Effector CD4-positive, alpha-beta T cell (primary cell): ENCODE measurements at regions not wholly inside any gene's neighbourhood (a gene's known extent, or its start where the extent isn't known, plus 50 kb on each side); places are given as distances from the start of the nearest gene placed in this dataset.
"Not testable (repeated sequence)": the region's sequence is repeated elsewhere in the genome, so short reads cannot be mapped to it uniquely, and the experiment has no call there.

ENCODE experiments used
- DNase-seq: peaks from one replicate; pipeline ENCODE4 v3.0.0-alpha.2; 2020

GRCh38 chr2:196279541-196279940, 108.2 kb upstream of the STK17B start:
- no peak for DNase-seq

DNA sequence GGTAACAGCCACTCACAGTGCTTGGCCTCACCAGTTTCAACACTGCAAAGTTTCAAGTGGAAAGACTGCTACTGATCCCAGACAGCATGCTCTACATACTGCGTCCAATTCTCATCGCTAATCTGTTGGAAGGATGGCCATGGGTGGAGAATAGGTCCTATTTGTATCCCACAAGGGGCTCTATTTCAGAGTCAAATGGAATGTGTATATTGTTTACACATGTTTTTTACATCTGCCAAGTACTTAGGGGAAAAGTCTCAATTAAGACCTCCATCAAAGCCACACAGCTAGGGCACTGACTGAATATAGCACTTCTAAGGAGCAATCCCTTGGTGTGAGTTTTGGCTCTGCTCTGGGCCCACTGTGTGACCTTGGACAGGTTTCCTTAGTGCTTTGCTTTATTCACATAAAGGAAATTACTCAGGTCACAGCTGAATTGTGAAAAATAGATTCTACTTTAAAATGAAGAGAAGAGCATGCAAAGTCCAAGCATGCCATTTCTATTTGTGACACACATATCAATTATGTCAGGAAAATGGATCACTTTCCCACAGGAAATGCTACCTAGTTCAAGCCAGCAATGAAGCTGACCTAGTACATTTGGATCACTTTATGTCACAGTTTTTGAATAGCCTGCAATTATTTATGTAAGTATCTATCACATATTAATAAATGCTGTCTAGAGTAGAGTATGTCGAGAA, 112.9 kb upstream of the STK17B start:
- no peak for DNase-seq

DNA sequence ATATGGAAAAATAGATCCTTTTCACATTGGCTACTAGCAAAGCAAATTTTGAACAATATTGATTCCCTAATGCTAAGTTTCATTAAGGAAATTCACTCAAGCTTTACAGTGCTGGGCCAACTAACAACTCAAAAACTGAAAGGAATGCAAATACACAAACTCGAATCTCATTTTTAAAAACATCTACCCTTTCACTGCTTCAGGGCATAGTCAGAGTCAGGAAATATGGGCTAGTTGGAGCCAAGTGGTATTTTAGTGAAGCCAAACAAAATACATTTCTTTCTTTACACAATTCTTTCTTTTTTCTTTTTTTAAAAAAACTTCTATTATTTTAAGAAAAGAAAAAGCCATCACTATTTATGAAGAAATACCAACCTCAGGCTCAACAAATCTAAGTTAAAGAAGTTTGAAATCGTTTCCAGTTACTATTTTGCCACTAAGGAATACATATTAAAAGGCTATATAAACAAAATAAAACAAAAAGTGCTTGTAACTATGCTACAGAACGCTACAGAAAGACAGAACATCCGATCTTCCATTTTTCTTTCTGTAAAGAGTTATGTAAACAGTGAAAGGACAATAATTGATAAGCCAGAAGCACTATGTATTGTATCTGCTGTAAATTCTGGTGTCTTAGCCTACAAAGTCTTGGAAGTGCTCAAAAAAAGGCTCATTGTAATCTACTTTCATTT, 113.6 kb upstream of the STK17B start:
- no peak for DNase-seq

DNA sequence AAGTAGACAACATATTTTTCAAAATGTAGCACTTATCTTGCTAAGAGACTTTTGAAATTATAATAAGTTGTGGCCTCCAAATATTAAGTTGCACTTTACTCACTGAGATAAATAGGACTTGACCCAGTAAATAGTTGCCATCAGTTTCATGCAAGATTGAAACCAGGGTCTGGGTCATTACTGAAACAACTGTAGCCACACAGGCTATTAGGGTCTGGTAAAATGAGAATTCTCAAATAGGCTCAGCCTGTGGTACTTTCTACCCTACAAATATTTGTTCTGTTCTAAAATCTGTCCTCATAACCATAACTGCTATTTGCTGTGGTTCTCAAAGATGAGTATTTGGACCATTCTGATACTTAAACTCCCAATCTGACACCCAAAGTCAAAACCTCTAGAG, 115.4 kb upstream of the STK17B start:
- no peak for DNase-seq

- no peak for DNase-seq
These were observed 116.1 kb upstream of the STK17B start for GRCh38 chr2:196287523-196287922.

DNA sequence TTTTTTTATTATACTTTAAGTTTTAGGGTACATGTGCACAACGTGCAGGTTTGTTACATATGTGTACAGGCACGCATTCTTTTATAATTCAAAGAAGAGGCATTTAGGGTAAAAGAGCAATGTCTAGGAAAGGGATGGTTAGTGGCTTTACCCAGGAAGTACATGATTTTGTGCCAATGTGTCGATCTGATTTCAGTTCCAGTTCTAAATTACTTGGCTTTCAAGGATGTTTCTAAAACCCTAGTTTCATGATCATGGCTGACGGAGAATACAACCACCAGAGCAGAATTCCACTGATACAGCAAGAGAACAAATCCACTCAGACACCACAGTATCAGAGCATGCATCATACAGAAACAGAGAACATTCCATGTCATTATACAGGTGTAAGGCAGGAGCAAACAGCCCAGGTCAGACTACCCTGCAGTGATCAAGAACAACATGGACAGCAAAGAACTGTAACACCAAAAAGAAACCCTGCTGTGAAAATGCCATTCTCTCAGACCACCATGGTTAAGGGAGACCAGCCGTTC, 116.7 kb upstream of the STK17B start:
- no peak for DNase-seq

DNA sequence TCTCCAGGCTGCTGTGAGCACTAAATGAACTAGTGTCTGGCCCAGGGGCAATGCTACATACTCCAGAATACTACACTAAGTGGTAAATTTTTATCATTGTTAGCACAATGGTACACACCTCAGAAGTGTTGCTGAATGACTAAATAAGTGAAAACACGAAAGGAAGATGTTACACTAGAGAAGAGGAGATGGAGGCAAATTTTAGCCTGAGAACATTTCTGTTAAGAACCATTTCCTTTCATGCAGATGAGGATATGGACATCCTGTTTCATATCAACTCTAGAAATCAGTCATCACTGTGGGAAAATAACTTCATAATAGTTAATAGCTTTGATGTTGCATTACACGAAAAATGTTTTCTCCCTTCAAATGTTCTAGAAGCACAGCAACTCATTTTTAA, 117.6 kb upstream of the STK17B start:
- DNase-seq, result no peak

DNA sequence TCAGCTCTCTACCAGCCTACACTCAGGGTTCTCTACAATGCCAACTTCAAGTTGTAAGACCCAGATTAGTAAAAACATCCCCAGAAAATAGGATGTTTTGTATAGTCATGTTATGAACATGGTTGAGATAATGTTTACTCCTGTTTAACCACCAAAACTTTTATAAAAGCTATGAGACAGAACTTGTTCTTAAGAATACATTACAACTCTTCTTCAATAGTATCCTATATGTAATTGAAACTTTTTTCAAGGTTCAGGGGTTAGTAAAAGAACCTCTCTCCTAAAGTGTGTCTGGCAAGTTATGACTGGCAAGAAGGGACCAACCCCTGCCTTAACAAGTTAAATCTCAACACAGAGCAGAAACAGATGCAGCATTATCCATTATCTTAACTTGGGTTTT, 118.8 kb upstream of the STK17B start:
- no peak for DNase-seq

DNA sequence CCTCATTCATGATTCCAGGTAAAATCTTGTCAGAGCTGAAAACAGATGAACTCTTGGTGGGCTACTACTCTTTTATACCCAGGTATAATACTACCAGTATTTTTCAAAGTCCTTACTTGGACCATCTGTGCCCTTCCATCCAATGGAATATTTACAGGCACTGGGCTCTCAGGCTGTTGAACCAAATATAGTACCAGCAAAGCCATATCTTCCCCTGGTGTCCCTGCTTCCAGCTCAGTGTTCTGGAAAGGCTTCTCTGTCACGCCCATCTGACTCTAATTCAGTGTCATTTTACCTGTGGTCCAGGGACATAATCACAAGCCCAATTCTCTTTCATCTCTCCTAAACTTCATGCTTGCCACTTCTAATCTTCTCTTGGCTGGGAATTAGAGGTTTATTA, 119.2 kb upstream of the STK17B start:
- DNase-seq, result no peak

GRCh38 chr2:196291426-196291825, 120.0 kb upstream of the STK17B start:
- DNase-seq, result no peak

DNA sequence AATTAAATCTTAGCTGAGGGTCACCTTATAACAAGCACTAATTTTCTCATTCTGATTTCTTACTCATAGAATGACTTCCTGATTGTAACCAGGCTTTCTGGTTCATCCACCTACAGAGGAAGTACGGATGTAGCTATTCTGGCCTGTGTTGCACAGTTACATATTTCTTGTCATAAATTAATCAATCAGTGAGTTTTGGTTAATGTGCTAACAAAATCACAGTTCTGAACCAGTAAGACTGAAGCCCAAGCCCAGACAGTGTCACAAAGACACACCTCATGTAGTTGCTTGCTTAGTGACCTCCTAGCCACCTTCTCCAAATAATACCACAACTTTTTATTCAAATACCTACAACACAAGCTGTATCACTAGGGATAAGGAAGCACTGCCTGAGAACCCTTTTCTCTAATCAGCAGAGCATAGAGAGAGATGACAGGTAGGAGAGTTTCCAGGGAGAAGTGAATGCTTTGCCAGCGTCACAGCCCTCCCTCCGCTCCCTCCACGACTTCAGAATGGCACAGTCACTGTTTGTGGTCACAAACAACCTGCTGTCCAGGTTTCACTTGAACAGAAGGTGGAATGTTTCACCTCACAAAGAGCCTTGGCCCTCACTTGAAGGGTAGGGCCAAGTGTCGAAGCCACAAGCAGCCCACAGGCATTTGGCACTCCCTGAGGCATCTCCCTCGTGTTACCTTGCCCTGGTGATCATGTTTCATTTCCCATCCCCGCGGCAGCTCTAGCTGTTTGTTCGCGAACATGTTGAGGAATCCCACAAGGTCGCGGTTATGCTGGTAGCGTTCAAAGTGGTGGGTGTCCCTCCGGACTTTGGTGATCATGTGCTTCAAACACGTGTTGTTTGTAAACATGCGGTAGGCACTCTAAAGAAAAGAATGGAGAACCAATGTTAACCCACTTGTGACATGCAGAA, 120.8 kb upstream of the STK17B start:
- no peak for DNase-seq

GRCh38 chr2:196293751-196294515, 122.6 kb upstream of the STK17B start:
- no peak for DNase-seq

GRCh38 chr2:196294516-196294909, 123.1 kb upstream of the STK17B start:
- no peak for DNase-seq

DNA sequence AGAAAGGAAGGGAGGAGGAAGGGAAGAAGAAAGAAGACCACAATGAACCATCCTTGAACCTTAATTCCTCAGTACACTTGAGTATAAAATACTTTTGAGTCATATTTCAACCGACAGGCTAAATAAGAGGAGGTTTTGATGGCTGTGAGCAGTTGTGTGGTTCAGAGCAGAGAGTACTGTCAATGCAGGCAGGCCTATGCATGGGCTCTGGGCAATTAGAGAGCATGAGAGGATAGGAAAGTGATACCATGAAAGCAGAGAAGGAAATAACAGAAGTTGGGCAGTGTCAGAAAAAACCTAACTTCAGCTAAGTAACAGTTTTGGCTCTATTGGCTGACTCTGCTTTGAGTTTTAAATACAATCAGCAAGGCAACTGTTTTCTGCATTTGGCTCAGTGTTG, 123.6 kb upstream of the STK17B start:
- DNase-seq, result no peak

GRCh38 chr2:196298106-196298723, 126.8 kb upstream of the STK17B start:
- not testable (repeated sequence) for DNase-seq

- DNase-seq, result no peak
These were observed 136.5 kb upstream of the STK17B start for GRCh38 chr2:196307775-196308305.

DNA sequence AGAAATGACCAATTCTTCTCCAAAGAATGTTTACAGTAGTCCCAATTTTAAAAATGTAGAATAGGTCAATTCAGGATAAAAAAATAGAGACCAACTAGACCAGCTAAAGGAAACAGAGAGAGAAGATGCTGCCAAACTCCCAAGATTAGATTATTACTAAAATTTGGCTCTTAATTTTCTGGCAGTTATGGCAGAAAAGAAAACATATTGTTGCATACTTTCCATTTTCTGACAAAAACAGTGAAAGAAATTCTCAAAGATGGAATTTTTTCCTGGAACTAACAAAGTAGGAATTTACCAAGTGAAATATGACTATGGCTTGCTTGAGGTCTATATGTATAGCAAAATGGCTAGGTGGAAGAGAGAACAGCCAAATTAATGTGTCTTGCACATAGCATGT, 138.3 kb upstream of the STK17B start:
- no peak for DNase-seq

- DNase-seq, result no peak
These were observed 142.8 kb upstream of the STK17B start for GRCh38 chr2:196314157-196314556.

GRCh38 chr2:196314780-196315179, 143.4 kb upstream of the STK17B start:
- DNase-seq, result no peak

- no peak for DNase-seq
These were observed 144.1 kb upstream of the STK17B start for GRCh38 chr2:196315388-196316049.

GRCh38 chr2:196316050-196316430, 144.7 kb upstream of the STK17B start:
- DNase-seq, result no peak
